Stomach (tissue), 8 donors: ENCODE measurements at regions not wholly inside any gene's neighbourhood (a gene's known extent, or its start where the extent isn't known, plus 50 kb on each side); places are given as distances from the start of the nearest gene placed in this dataset.

Source experiments
- DNase-seq, 2 donors: peaks; one replicate each; pipeline versions ENCODE4 v3.0.0 to v3.0.0-alpha.2; 2013 to 2019
- H3K27ac ChIP-seq, 5 donors: fragments of 200-600 bp in 4 of 5; sonication (generic) in 4 of 5; one replicate each; pipeline ENCODE4 v1.5.1; 2013 to 2019; ENCODE audit warnings: mild to moderate bottlenecking in 1 of 5, moderate library complexity in 1 of 5
- H3K27me3 ChIP-seq, 3 donors: fragments of 200-600 bp; sonication (generic); one replicate each; pipeline ENCODE4 v1.5.1; 2017 to 2019; ENCODE audit warnings: mixed run types in 1 of 3
- H3K36me3 ChIP-seq, 4 donors: fragments of 200-600 bp; sonication (generic); 1 replicate in 3 of 4; 2 replicates in 1 of 4; pipeline ENCODE4 v1.5.1; 2016 to 2019
- H3K4me1 ChIP-seq, 4 donors: fragments of 200-600 bp; sonication (generic); one replicate each; pipeline ENCODE4 v1.5.1; 2016 to 2019
- H3K4me3 ChIP-seq, 4 donors: fragments of 200-600 bp; sonication (generic) in 3 of 4; one replicate each; pipeline ENCODE4 v1.5.1; 2016 to 2019; ENCODE audit warnings: mild to moderate bottlenecking in 1 of 4
- H3K9me3 ChIP-seq, 4 donors: fragments of 200-600 bp; sonication (generic); one replicate each; pipeline ENCODE4 v1.5.1; 2016 to 2019
- CTCF ChIP-seq, 7 experiments: fragments of 450-650 bp in 4 of 7; fragments of 200-600 bp in 3 of 7; sonication (generic) in 3 of 7; IDR thresholded peaks; one replicate each; pipeline ENCODE4 v1.5.1; 2016 to 2019; ENCODE audit warnings: antibody characterized with exemption in 7 of 7, control low read depth in 2 of 7, mild to moderate bottlenecking in 1 of 7
- EP300 ChIP-seq: sonication (generic); formaldehyde crosslinking; IDR thresholded peaks from one replicate; pipeline ENCODE4 v1.6.1; 2017; ENCODE audit warnings: antibody characterized with exemption
- POLR2A ChIP-seq, 4 donors: fragments of 450-650 bp; IDR thresholded peaks; one replicate each; pipeline ENCODE4 v1.6.1; 2016; ENCODE audit warnings: antibody characterized with exemption in 4 of 4, control low read depth in 2 of 4, mild to moderate bottlenecking in 1 of 4, moderate library complexity in 1 of 4
- POLR2AphosphoS5 ChIP-seq, 3 donors: sonication (generic); formaldehyde crosslinking; IDR thresholded peaks; one replicate each; pipeline ENCODE4 v1.6.1; 2016; ENCODE audit warnings: antibody characterized with exemption in 3 of 3
- WGBS, 5 donors: extraction: QIAGEN DNeasy Blood & Tissue Kit in 3 of 5; methylation state at CpG; one replicate each; pipeline versions ENCODE4 v1.1.5 to v1.1.7; 2013 to 2018; 5-methylcytosine and 5-hydroxymethylcytosine counted together
- intact Hi-C: fragments of 100-400 bp; cut with DNase I; formaldehyde crosslinking; loops from one replicate; pipeline ENCODE4 v1.15.1; 2023; ENCODE audit warnings: low total_unique reads
- donor health status: healthy with polysubstance abuse.
- donor health status: Bipolar disorder and iron deficiency.
- donor health status: healthy.

- Histone ChIP-seq H3K4me3 (no peak overlapping the region), H3K27ac (no peak overlapping the region), H3K9me3 (no peaks in the 10 kb centered on the region), H3K4me1 (peaks cover 0 to 7% (median 0%) of the 10 kb centered on the region in 4 donors), H3K27me3 (no peaks in the 10 kb centered on the region), H3K36me3 (no peaks in the 10 kb centered on the region)
- no peak for DNase-seq
- no peak for TF ChIP-seq POLR2A (IDR thresholded peaks at IDR 0.05)
- intact Hi-C loops: no loop called here
- 75 to 92% (median 85%) methylated on average over 7 of the region's 7 CpGs for WGBS, 5 donors
Measured at GRCh38 chr12:4024701-4025100, 151.5 kb upstream of the PARP11 start.

- intact Hi-C loops: no loop called here
- TF ChIP-seq CTCF (IDR thresholded peaks at IDR 0.05) (no peak), EP300 (no peak), POLR2AphosphoS5 (IDR thresholded peaks at IDR 0.05) (no peak), POLR2A (IDR thresholded peaks at IDR 0.05) (no peak)
- H3K36me3 ChIP-seq: no peaks in the 10 kb centered on the region
- no peaks in the 10 kb centered on the region for H3K27me3 ChIP-seq
- no peak overlapping the region for H3K27ac ChIP-seq
- peak; percentile 40 to 85 for DNase-seq
- no peaks in the 10 kb centered on the region for H3K9me3 ChIP-seq
- WGBS, 5 donors: 68 to 84% (median 73%) methylated on average over 10 to 12 of the region's 12 CpGs
- H3K4me1 ChIP-seq: no peaks in the 10 kb centered on the region
- H3K4me3 ChIP-seq: no peak overlapping the region
Measured at GRCh38 chr12:4015225-4016091, 142.3 kb upstream of the PARP11 start.

- no peaks in the 10 kb centered on the region for H3K4me1 ChIP-seq
- TF ChIP-seq EP300 (no peak), POLR2A (IDR thresholded peaks at IDR 0.05) (no peak), POLR2AphosphoS5 (IDR thresholded peaks at IDR 0.05) (no peak), CTCF (IDR thresholded peaks at IDR 0.05) (no peak)
- no peaks in the 10 kb centered on the region for H3K36me3 ChIP-seq
- intact Hi-C loops: no loop called here
- H3K27me3 ChIP-seq: no peaks in the 10 kb centered on the region
- no peaks in the 10 kb centered on the region for H3K9me3 ChIP-seq
- no peak overlapping the region for H3K27ac ChIP-seq
- DNase-seq: no peak
- WGBS, 5 donors: 67 to 84% (median 78%) methylated on average over 5 to 6 of the region's 6 CpGs
- no peak overlapping the region for H3K4me3 ChIP-seq
Measured at GRCh38 chr12:4014858-4015224, 141.6 kb upstream of the PARP11 start.

GRCh38 chr12:4014444-4014843 is 141.2 kb upstream of the PARP11 start:
- Histone ChIP-seq H3K4me1 (no peaks in the 10 kb centered on the region), H3K27ac (no peak overlapping the region), H3K36me3 (no peaks in the 10 kb centered on the region), H3K4me3 (no peak overlapping the region), H3K27me3 (no peaks in the 10 kb centered on the region), H3K9me3 (no peaks in the 10 kb centered on the region)
- no peak for DNase-seq
- TF ChIP-seq EP300: no peak
- TF ChIP-seq POLR2AphosphoS5 (IDR thresholded peaks at IDR 0.05): no peak
- no peak for TF ChIP-seq POLR2A (IDR thresholded peaks at IDR 0.05)
- no peak for TF ChIP-seq CTCF (IDR thresholded peaks at IDR 0.05)
- WGBS, 5 donors: 90 to 97% (median 92%) methylated on average over 2 of the region's 2 CpGs
- intact Hi-C loops: no loop called here
